ENCODE measurements at regions not wholly inside any gene's neighbourhood (a gene's known extent, or its start where the extent isn't known, plus 50 kb on each side); places are given as distances from the start of the nearest gene placed in this dataset.
"Not testable (repeated sequence)": the region's sequence is repeated elsewhere in the genome, so short reads cannot be mapped to it uniquely, and the experiment has no call there.

- no peak for DNase-seq (ENCODE audit: low read depth in 1 of 2, low spot score in 1 of 2)
- no peak for TF ChIP-seq JUND (IDR thresholded peaks at IDR 0.05; ENCODE audit: low read depth)
These were observed 326.4 kb upstream of the TARS1 start for GRCh38 chr5:33114361-33114760.

GRCh38 chr5:33115467-33115866 is 325.3 kb upstream of the TARS1 start:
- TF ChIP-seq JUND (IDR thresholded peaks at IDR 0.05; ENCODE audit: low read depth): no peak
- in situ Hi-C loops (cut with HindIII; ENCODE audit: low pct_unique_long_range_greater_than_20kb, low sequenced_read_pairs): no loop called here
- no peak for DNase-seq (ENCODE audit: low read depth in 1 of 2, low spot score in 1 of 2)

More at GRCh38 chr5:33114361-33114760, 326.4 kb upstream of the TARS1 start:
- in situ Hi-C loops (cut with HindIII; ENCODE audit: low pct_unique_long_range_greater_than_20kb, low sequenced_read_pairs): no loop called here

- DNase-seq (ENCODE audit: low read depth in 1 of 2, low spot score in 1 of 2): no peak
- no peak for TF ChIP-seq JUND (IDR thresholded peaks at IDR 0.05; ENCODE audit: low read depth)
- in situ Hi-C loops (cut with HindIII; ENCODE audit: low pct_unique_long_range_greater_than_20kb, low sequenced_read_pairs): no loop called here
These were observed 321.9 kb upstream of the TARS1 start for GRCh38 chr5:33118761-33119415.

GRCh38 chr5:33120671-33121070 is 320.1 kb upstream of the TARS1 start:
- no peak for TF ChIP-seq JUND (IDR thresholded peaks at IDR 0.05; ENCODE audit: low read depth)
- in situ Hi-C loops (cut with HindIII; ENCODE audit: low pct_unique_long_range_greater_than_20kb, low sequenced_read_pairs): no loop called here
- DNase-seq (ENCODE audit: low read depth in 1 of 2, low spot score in 1 of 2): no peak

GRCh38 chr5:33129309-33129708 is 311.5 kb upstream of the TARS1 start:
- no peak for TF ChIP-seq JUND (IDR thresholded peaks at IDR 0.05; ENCODE audit: low read depth)
- no peak for DNase-seq (ENCODE audit: low read depth in 1 of 2, low spot score in 1 of 2)
- in situ Hi-C loops (cut with HindIII; ENCODE audit: low pct_unique_long_range_greater_than_20kb, low sequenced_read_pairs): no loop called here

DNA sequence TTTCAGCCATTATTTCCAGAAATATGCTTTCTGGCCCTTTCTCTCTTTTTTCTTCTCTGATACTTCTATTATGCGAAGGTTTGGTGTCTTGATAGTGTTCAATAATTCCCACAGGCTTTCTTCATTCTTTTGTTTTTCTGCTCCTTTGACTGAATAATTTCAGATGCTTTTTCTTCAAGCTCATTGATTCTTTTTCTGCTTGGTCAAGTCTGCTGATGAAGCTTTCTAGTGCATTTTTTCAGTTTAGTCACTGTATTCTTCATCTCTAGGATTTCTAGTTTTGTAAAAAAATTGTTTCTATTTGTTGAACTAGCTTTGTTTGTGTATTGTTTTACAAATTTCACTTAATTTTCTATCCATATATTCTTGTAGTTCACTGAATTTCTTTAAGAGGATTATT is 304.0 kb upstream of the TARS1 start:
- TF ChIP-seq JUND (IDR thresholded peaks at IDR 0.05; ENCODE audit: low read depth): no peak
- in situ Hi-C loops (cut with HindIII; ENCODE audit: low pct_unique_long_range_greater_than_20kb, low sequenced_read_pairs): no loop called here
- DNase-seq (ENCODE audit: low read depth in 1 of 2, low spot score in 1 of 2): no peak

DNA sequence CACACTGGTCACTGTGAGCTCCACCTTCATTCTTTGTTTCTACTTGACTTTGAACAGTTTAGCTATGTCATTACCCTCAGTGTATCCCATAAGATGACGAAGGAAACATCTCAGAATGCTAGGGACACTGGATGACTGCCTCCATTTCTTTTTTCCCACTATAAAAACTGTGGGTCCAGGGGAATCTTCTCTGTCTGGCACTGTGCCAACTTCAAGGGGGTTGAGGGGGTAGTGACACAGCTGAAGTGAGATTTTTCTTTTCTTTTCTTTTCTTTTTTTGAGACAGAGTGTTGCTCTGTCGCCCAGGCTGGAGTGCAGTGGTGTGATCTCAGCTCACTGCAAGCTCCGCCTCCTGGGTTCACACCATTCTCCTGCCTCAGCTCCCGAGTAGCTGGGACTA is 302.6 kb upstream of the TARS1 start:
- DNase-seq (ENCODE audit: low read depth in 1 of 2, low spot score in 1 of 2); in situ Hi-C loops (cut with HindIII; ENCODE audit: low pct_unique_long_range_greater_than_20kb, low sequenced_read_pairs): not testable (repeated sequence)

DNA sequence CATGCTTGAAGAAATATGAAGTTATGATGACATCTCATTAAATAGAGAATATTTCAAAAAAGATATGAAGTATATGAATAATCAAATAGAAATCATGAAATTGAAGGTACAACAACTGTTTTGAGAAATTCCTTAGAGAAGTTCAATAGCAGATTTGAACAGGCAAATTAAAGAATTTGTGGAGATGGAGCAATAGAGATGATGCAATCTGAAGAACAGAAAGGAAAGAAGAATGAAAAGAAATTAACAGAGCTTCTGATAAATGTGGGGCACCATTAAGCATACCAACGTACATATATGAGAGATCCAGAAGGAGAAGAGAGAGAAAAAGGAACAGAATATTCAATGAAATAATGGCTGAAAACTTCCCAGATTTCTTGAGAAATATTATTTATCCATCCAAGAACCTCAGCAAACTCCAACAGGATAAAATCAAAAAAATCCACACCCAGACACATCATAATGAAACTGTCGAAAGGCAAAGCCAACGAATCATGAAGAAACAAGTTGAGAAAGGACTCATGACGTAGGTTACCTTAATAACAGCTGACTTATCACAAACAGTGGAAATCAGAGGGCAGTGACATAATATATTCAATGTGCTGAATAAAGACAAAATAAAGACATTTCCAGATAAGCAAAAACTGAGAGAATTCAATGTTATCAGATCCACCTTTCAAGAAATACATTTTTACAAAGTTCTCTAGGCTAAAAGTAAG is 297.2 kb upstream of the TARS1 start:
- no peak for DNase-seq (ENCODE audit: low read depth in 1 of 2, low spot score in 1 of 2)
- in situ Hi-C loops (cut with HindIII; ENCODE audit: low pct_unique_long_range_greater_than_20kb, low sequenced_read_pairs): no loop called here
- TF ChIP-seq JUND (IDR thresholded peaks at IDR 0.05; ENCODE audit: low read depth): no peak

GRCh38 chr5:33146881-33147280 is 293.9 kb upstream of the TARS1 start:
- TF ChIP-seq JUND (IDR thresholded peaks at IDR 0.05; ENCODE audit: low read depth): no peak
- DNase-seq (ENCODE audit: low read depth in 1 of 2, low spot score in 1 of 2): no peak
- in situ Hi-C loops (cut with HindIII; ENCODE audit: low pct_unique_long_range_greater_than_20kb, low sequenced_read_pairs): no loop called here

DNA sequence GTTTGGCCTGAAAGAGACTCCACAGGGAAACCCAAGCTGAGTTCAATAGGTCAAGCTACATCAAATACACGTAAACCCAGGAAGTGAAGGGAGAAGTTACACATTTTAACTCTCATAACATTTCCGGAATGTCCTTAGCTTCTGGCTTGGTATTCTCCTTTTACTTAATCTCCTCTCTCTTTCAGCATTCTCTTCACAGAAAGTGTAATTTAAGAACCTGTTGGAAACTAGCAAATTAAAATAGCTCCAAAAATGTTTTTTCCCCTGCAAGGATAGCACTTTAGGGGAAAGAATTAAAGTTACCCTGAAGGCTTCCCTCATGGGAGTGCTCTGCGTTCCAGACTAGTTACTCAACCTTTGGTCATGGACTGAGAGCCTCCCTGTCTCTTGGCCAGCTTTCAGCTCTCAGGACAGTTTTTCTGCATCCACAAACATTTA is 292.7 kb upstream of the TARS1 start:
- TF ChIP-seq JUND (IDR thresholded peaks at IDR 0.05; ENCODE audit: low read depth): no peak; the same call in 1 of the 2 replicates
- in situ Hi-C loops (cut with HindIII; ENCODE audit: low pct_unique_long_range_greater_than_20kb, low sequenced_read_pairs): no loop called here
- peak in 1 of 2 experiments; percentile 43 for DNase-seq (ENCODE audit: low read depth in 1 of 2, low spot score in 1 of 2)

GRCh38 chr5:33153372-33153771 is 287.4 kb upstream of the TARS1 start:
- in situ Hi-C loops (cut with HindIII; ENCODE audit: low pct_unique_long_range_greater_than_20kb, low sequenced_read_pairs): no loop called here
- TF ChIP-seq JUND (IDR thresholded peaks at IDR 0.05; ENCODE audit: low read depth): no peak
- DNase-seq (ENCODE audit: low read depth in 1 of 2, low spot score in 1 of 2): no peak

DNA sequence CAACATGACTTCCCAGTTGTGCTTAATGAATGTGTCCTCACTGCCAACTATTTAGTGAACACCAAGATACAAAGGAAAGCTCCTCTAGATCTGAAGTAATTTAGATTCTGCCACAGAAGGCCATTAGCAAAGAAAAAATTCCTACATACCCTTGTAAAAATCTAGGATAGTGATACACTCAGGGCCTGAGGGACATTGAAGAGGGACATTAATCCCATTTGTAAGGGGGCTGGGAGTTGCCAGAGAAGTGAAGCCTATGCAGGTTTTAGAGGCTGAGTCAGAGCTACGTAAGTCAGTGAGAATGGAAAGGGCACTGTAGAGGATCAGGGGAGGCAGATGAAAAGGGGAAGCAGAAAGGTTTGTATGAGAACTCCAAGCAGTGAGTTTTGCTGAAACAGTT is 286.9 kb upstream of the TARS1 start:
- TF ChIP-seq JUND (IDR thresholded peaks at IDR 0.05; ENCODE audit: low read depth): no peak
- in situ Hi-C loops (cut with HindIII; ENCODE audit: low pct_unique_long_range_greater_than_20kb, low sequenced_read_pairs): no loop called here
- DNase-seq (ENCODE audit: low read depth in 1 of 2, low spot score in 1 of 2): no peak

- peak in 1 of 2 experiments; percentile 37 for DNase-seq (ENCODE audit: low read depth in 1 of 2, low spot score in 1 of 2)
- in situ Hi-C loops (cut with HindIII; ENCODE audit: low pct_unique_long_range_greater_than_20kb, low sequenced_read_pairs): no loop called here
- no peak for TF ChIP-seq JUND (IDR thresholded peaks at IDR 0.05; ENCODE audit: low read depth)
These were observed 279.9 kb upstream of the TARS1 start for GRCh38 chr5:33160871-33161270.
